DOHH2 (cell line): ENCODE measurements at regions not wholly inside any gene's neighbourhood (a gene's known extent, or its start where the extent isn't known, plus 50 kb on each side); places are given as distances from the start of the nearest gene placed in this dataset.
"Not testable (repeated sequence)": the region's sequence is repeated elsewhere in the genome, so short reads cannot be mapped to it uniquely, and the experiment has no call there.

ENCODE experiments used
- H3F3A ChIP-seq: fragments of 200-600 bp; sonication (generic), shearing (Covaris generic); 2 replicates; pipeline ENCODE4 v1.6.0; 2016; ENCODE audit warnings: antibody characterized with exemption, mild to moderate bottlenecking; ENCODE audit not compliant: control insufficient read depth, insufficient read depth
- H3K27ac ChIP-seq: fragments of 200-600 bp; sonication (generic); 2 replicates; pipeline ENCODE4 v1.5.1; 2014; ENCODE audit warnings: low read depth, mild to moderate bottlenecking, low read length, moderate library complexity
- H3K27me3 ChIP-seq: fragments of 200-600 bp; sonication (generic); 2 replicates; pipeline ENCODE4 v1.6.1; 2014; ENCODE audit warnings: mild to moderate bottlenecking, low read length, mixed read lengths; ENCODE audit not compliant: control insufficient read depth
- H3K36me3 ChIP-seq: fragments of 200-600 bp; sonication (generic); 2 replicates; pipeline ENCODE4 v1.6.1; 2014; ENCODE audit warnings: mild to moderate bottlenecking, low read length, moderate library complexity, mixed read lengths; ENCODE audit not compliant: control insufficient read depth
- H3K4me1 ChIP-seq: fragments of 200-600 bp; sonication (generic); 2 replicates; pipeline ENCODE4 v1.6.1; 2014; ENCODE audit warnings: mild to moderate bottlenecking, low read length, mixed read lengths; ENCODE audit not compliant: control insufficient read depth
- H3K4me2 ChIP-seq: fragments of 200-600 bp; sonication (generic); 2 replicates; pipeline ENCODE4 v1.6.0; 2014; ENCODE audit warnings: mild to moderate bottlenecking, low read length, moderate library complexity
- H3K4me3 ChIP-seq: fragments of 200-600 bp; sonication (generic); 2 replicates; pipeline ENCODE4 v1.5.1; 2014; ENCODE audit warnings: mild to moderate bottlenecking, low read length, mixed read lengths
- H3K79me2 ChIP-seq: fragments of 200-600 bp; sonication (generic); 2 replicates; pipeline ENCODE4 v1.6.1; 2014; ENCODE audit warnings: mild to moderate bottlenecking, low read length, mixed read lengths; ENCODE audit not compliant: control insufficient read depth
- H3K9me2 ChIP-seq: fragments of 200-600 bp; sonication (generic); replicated peaks from 2 replicates; pipeline ENCODE4 v1.6.1; 2014; ENCODE audit warnings: mild to moderate bottlenecking, low read length, mixed read lengths; ENCODE audit not compliant: control insufficient read depth
- H3K9me3 ChIP-seq: fragments of 200-600 bp; sonication (generic); 2 replicates; pipeline ENCODE4 v1.6.1; 2014; ENCODE audit warnings: antibody characterized with exemption, low read length, mixed read lengths; ENCODE audit not compliant: control insufficient read depth, insufficient read depth
- H4K20me1 ChIP-seq: fragments of 200-600 bp; sonication (generic); 2 replicates; pipeline ENCODE4 v1.6.0; 2014; ENCODE audit warnings: low read depth, mild to moderate bottlenecking, antibody characterized with exemption, low read length, moderate library complexity; ENCODE audit not compliant: control insufficient read depth, insufficient read depth
- CTCF ChIP-seq: fragments of 200-600 bp; sonication (generic); IDR thresholded peaks from one replicate; pipeline ENCODE4 v1.5.1; 2014; ENCODE audit warnings: antibody characterized with exemption, mild to moderate bottlenecking, low read depth, low read length; ENCODE audit not compliant: poor library complexity, severe bottlenecking
- EZH2phosphoT487 ChIP-seq: fragments of 200-600 bp; sonication (generic); IDR thresholded peaks from 2 replicates; pipeline ENCODE4 v1.6.1; 2017; ENCODE audit warnings: borderline replicate concordance, mild to moderate bottlenecking, antibody characterized with exemption, low read length, moderate library complexity, mixed read lengths

DNA sequence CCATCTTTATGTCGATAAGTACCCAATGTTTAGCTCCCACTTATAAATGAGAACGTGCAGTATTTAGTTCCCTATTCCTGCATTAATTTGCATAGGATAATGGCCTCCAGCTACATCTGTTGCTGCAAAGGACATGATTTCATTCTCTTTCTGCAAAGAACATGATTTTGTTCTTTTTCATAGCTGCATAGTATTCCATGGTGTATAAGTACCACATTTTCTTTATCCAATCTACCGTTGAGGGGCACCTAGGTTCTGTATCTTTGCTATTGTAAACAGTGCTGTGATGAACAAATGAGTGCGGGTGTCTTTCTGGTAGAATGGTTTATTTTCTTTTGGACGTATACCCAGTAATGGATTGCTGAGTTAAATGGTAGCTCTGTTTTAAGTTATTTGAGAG, 63.0 kb downstream of the HLX start:
- Histone ChIP-seq H3K4me3 (no peak overlapping the region), H3K4me1 (no peaks in the 10 kb centered on the region), H3F3A (no peaks in the 10 kb centered on the region), H3K4me2 (no peak overlapping the region), H3K79me2 (no peaks in the 10 kb centered on the region), H3K27me3 (no peaks in the 10 kb centered on the region; the same call in 1 of the 2 replicates), H4K20me1 (no peaks in the 10 kb centered on the region), H3K9me2 (no peaks in the 10 kb centered on the region), H3K9me3 (no peaks in the 10 kb centered on the region), H3K27ac (no peak overlapping the region), H3K36me3 (no peaks in the 10 kb centered on the region)
- no peak for TF ChIP-seq CTCF
- no peak for TF ChIP-seq EZH2phosphoT487

DNA sequence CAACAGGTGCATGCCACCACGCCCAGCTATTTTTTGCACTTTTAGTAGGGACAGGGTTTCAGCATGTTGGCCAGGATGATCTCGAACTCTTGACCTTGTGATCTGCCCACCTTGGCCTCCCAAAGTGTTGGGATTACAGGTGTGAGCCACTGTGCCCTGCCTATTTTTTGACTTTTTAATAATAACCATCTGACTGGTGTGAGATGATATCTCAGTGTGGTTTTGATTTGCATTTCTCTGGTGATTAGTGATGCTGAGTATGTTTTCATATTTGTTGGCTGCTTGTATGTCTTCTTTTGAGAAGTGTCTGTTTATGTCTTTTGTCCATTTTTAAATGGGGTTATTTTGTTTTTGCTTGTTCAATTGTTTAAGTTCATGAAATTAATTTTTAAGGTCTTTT, 63.7 kb downstream of the HLX start:
- H3K27ac ChIP-seq, H3K4me3 ChIP-seq, H3K9me3 ChIP-seq, H3K9me2 ChIP-seq, H3K4me2 ChIP-seq, H3F3A ChIP-seq, H4K20me1 ChIP-seq, H3K4me1 ChIP-seq, H3K27me3 ChIP-seq, H3K36me3 ChIP-seq, H3K79me2 ChIP-seq: not testable (repeated sequence)

DNA sequence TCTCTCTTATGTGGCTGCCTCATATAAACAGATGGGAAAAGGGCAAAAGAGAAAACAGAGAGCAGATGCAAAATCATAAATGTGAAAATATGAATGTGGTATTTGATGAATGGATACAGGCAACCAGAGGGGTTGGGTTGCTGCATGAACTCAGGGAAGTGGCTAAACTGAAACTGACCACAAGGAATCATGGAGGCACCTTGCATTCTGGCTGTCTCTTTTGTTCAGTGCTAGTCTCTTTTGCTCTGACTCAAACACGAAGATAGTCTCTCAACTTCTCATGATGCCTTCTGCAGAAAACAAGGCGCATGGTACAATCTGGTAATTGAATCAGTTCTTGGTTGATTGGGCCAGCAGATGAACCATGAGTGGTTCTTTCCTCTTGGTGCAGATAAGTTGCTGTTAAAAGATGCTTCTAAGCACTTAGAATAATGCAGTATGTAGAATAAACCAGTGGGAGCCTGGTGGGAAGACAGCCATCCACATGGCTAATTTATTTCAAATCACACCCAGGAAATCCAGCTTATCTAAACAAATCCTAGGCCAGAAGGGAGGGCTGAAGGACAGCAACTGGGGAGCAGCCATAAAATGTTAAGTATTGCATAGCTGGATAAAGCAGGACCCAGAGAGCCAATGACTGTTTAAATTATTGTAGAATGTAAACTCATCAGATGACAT, 64.2 kb downstream of the HLX start:
- Histone ChIP-seq H3K79me2 (no peaks in the 10 kb centered on the region), H3K27ac (no peak overlapping the region), H3K27me3 (no peaks in the 10 kb centered on the region; the same call in 1 of the 2 replicates), H3K9me2 (no peaks in the 10 kb centered on the region), H3K4me3 (no peak overlapping the region), H4K20me1 (no peaks in the 10 kb centered on the region), H3K4me2 (no peak overlapping the region), H3K9me3 (no peaks in the 10 kb centered on the region), H3K36me3 (no peaks in the 10 kb centered on the region), H3K4me1 (no peaks in the 10 kb centered on the region), H3F3A (no peaks in the 10 kb centered on the region)
- TF ChIP-seq CTCF, result no peak
- no peak for TF ChIP-seq EZH2phosphoT487

DNA sequence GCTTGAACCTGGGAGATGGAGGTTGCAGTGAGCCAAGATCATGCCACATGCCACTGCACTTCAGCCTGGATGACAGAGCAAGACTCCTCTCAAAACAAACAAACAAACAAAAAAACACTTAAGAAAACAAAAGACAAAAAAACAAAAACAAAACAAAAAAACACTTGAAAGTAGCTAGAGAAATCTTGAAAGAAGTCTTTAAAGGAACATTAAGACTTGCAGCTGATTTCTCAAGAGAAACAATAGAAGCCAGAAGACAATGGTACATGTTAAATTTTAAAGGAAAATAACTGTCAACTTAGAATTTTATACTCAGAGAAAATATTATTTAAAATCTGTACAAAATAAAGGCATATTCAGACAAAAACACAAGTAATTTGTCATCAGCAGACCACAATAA, 71.3 kb downstream of the HLX start:
- no peaks in the 10 kb centered on the region for H3K4me1 ChIP-seq
- H3K4me3 ChIP-seq, result no peak overlapping the region
- H3K27me3 ChIP-seq, result no peaks in the 10 kb centered on the region
- no peak overlapping the region for H3K4me2 ChIP-seq
- no peak overlapping the region for H3K27ac ChIP-seq
- H3K36me3 ChIP-seq, result no peaks in the 10 kb centered on the region
- H3F3A ChIP-seq, result no peaks in the 10 kb centered on the region
- TF ChIP-seq CTCF (no peak), EZH2phosphoT487 (no peak)
- no peaks in the 10 kb centered on the region for H3K79me2 ChIP-seq
- H4K20me1 ChIP-seq, result no peaks in the 10 kb centered on the region
- H3K9me2 ChIP-seq, result no peaks in the 10 kb centered on the region
- no peaks in the 10 kb centered on the region for H3K9me3 ChIP-seq
